ENCODE measurements at regions not wholly inside any gene's neighbourhood (a gene's known extent, or its start where the extent isn't known, plus 50 kb on each side); places are given as distances from the start of the nearest gene placed in this dataset.

DNA sequence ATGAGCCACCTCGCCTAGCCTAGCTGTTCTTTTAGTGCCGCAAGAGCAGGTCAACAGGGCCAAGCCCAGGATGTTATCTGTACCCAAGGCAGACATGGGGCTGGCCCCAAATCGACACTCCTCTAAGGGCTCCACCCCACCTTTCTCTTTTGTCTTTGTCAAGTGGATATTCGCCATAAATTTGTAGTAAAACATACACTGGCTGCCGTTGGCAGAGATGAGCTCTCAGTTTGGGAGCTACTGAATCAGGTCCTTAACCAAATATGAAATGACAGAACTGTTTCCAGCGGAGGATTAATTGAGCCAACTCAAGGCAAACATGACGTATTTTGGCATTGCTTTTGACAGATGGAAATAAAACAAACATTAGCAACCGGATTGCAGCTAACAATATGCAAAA lies 556.9 kb upstream of the CDH5 start:
- ATAC-seq (ENCODE audit: low read depth): no peak
- Histone ChIP-seq H2BK15ac (ENCODE audit: low read depth, low read length) (no peak overlapping the region), H4K5ac (ENCODE audit: low read depth, low read length) (no peak overlapping the region), H3K23ac (ENCODE audit: low read depth, low read length) (no peak overlapping the region), H4K91ac (ENCODE audit: insufficient read depth, low read depth, low read length) (no peak overlapping the region), H3K36me3 (ENCODE audit: control insufficient read depth, insufficient read depth, low read length) (no peaks in the 10 kb centered on the region), H3K4me1 (ENCODE audit: control insufficient read depth, insufficient read depth, low read length) (no peaks in the 10 kb centered on the region), H3K9me3 (ENCODE audit: control insufficient read depth, insufficient read depth, low read length) (no peaks in the 10 kb centered on the region), H2BK20ac (ENCODE audit: low read depth, low read length) (no peak overlapping the region), H3K9ac (ENCODE audit: low read depth, low read length) (no peak overlapping the region), H3K18ac (ENCODE audit: low read depth, low read length) (no peak overlapping the region), H2AFZ (replicated peaks; ENCODE audit: low read length, poor library complexity) (no peak overlapping the region), H2AK5ac (ENCODE audit: low read depth, low read length) (no peak overlapping the region), H2BK120ac (ENCODE audit: low read depth, low read length) (no peak overlapping the region), H3K14ac (replicated peaks; ENCODE audit: low read depth, low read length) (no peak overlapping the region), H3K9me1 (ENCODE audit: insufficient read depth, low read length) (no peaks in the 10 kb centered on the region), H3K4ac (ENCODE audit: low read depth, low read length) (no peak overlapping the region), H4K20me1 (ENCODE audit: insufficient read depth, low read length) (no peaks in the 10 kb centered on the region), H2AK9ac (replicated peaks; ENCODE audit: low read depth, low read length, poor library complexity) (no peak overlapping the region), H3K4me2 (ENCODE audit: low read depth, low read length) (no peak overlapping the region), H3K27me3 (ENCODE audit: control insufficient read depth, insufficient read depth, low read length) (peaks cover 7% of the 10 kb centered on the region), H3K27ac (ENCODE audit: insufficient read depth, low read length) (no peak overlapping the region), H3K79me1 (ENCODE audit: low read depth in 1 of 2, low read length in 2 of 2) (no peaks in the 10 kb centered on the region), H3K56ac (ENCODE audit: extremely low read depth, insufficient read depth, low read length) (no peak overlapping the region), H2BK5ac (ENCODE audit: low read depth, low read length, poor library complexity, severe bottlenecking) (no peak overlapping the region), H4K8ac (ENCODE audit: low read depth in 2 of 2, low read length in 2 of 2) (no peak overlapping the region), H3K4me3 (ENCODE audit: insufficient read depth, low read depth, low read length) (no peak overlapping the region)
- ChIA-PET CTCF (interaction anchor here (1.0 kb wide), 1 partner anchor 236 kb away, joined by 6 read pairs; no protein-coding TSS in a partner anchor), POLR2A (ENCODE audit: unreplicated experiment) (no interaction called here)
- intact Hi-C loops (cut with micrococcal nuclease) (no loop called here), in situ Hi-C loops (cut with MboI; ENCODE audit: low sequenced_read_pairs) (no loop called here), dilution Hi-C loops (cut with HindIII; ENCODE audit: low sequenced_read_pairs, unreplicated experiment) (no loop called here)
- TF ChIP-seq SMC3 (IDR thresholded peaks at IDR 0.05; ENCODE audit: low read depth, low read length) (no peak), NFE2L2 (IDR thresholded peaks at IDR 0.05; ENCODE audit: low read depth, low read length) (no peak), MAFK (IDR thresholded peaks at IDR 0.05; ENCODE audit: low read depth, low read length) (no peak), FOS (IDR thresholded peaks at IDR 0.05; ENCODE audit: low read depth, low read length) (no peak), MXI1 (IDR thresholded peaks at IDR 0.05; ENCODE audit: borderline replicate concordance, low read depth, low read length) (no peak), RCOR1 (IDR thresholded peaks at IDR 0.05; ENCODE audit: insufficient replicate concordance, low read length) (no peak), RAD21 (IDR thresholded peaks at IDR 0.05; ENCODE audit: low read length) (no peak), RFX5 (IDR thresholded peaks at IDR 0.05; ENCODE audit: low read depth, low read length) (no peak), BHLHE40 (IDR thresholded peaks at IDR 0.05; ENCODE audit: low read depth, low read length) (no peak), MAZ (IDR thresholded peaks at IDR 0.05; ENCODE audit: borderline replicate concordance, low read depth, low read length) (no peak), POLR2A (IDR thresholded peaks at IDR 0.05; ENCODE audit: low read depth, low read length) (no peak), CHD1 (IDR thresholded peaks at IDR 0.05; ENCODE audit: low read depth, low read length) (no peak), CEBPB (IDR thresholded peaks at IDR 0.05; ENCODE audit: low read depth, low read length) (no peak)
- TF ChIP-seq, protein P1, sequence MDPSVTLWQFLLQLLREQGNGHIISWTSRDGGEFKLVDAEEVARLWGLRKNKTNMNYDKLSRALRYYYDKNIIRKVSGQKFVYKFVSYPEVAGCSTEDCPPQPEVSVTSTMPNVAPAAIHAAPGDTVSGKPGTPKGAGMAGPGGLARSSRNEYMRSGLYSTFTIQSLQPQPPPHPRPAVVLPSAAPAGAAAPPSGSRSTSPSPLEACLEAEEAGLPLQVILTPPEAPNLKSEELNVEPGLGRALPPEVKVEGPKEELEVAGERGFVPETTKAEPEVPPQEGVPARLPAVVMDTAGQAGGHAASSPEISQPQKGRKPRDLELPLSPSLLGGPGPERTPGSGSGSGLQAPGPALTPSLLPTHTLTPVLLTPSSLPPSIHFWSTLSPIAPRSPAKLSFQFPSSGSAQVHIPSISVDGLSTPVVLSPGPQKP (IDR thresholded peaks at IDR 0.05; ENCODE audit: borderline replicate concordance, low read depth, low read length): no peak
- TF ChIP-seq, protein P2, sequence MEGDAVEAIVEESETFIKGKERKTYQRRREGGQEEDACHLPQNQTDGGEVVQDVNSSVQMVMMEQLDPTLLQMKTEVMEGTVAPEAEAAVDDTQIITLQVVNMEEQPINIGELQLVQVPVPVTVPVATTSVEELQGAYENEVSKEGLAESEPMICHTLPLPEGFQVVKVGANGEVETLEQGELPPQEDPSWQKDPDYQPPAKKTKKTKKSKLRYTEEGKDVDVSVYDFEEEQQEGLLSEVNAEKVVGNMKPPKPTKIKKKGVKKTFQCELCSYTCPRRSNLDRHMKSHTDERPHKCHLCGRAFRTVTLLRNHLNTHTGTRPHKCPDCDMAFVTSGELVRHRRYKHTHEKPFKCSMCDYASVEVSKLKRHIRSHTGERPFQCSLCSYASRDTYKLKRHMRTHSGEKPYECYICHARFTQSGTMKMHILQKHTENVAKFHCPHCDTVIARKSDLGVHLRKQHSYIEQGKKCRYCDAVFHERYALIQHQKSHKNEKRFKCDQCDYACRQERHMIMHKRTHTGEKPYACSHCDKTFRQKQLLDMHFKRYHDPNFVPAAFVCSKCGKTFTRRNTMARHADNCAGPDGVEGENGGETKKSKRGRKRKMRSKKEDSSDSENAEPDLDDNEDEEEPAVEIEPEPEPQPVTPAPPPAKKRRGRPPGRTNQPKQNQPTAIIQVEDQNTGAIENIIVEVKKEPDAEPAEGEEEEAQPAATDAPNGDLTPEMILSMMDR (conservative IDR thresholded peaks at IDR 0.05; ENCODE audit: low read depth, low read length): no peak
- TF ChIP-seq, protein P3, sequence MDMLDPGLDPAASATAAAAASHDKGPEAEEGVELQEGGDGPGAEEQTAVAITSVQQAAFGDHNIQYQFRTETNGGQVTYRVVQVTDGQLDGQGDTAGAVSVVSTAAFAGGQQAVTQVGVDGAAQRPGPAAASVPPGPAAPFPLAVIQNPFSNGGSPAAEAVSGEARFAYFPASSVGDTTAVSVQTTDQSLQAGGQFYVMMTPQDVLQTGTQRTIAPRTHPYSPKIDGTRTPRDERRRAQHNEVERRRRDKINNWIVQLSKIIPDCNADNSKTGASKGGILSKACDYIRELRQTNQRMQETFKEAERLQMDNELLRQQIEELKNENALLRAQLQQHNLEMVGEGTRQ (IDR thresholded peaks at IDR 0.05; ENCODE audit: low read depth, low read length): no peak
- DNase-seq: no peak
- WGBS, 2 experiments (ENCODE audit: extremely low coverage in 2 of 2, insufficient read length in 1 of 2): no CpG with 5 or more reads among the region's 8 CpGs
- no TSS peak for BruUV-seq (replicated peaks)
